HS-5 (cell line): ENCODE measurements at regions not wholly inside any gene's neighbourhood (a gene's known extent, or its start where the extent isn't known, plus 50 kb on each side); places are given as distances from the start of the nearest gene placed in this dataset.
"Not testable (repeated sequence)": the region's sequence is repeated elsewhere in the genome, so short reads cannot be mapped to it uniquely, and the experiment has no call there.

ENCODE experiments used
- DNase-seq: peaks from one replicate; pipeline ENCODE4 v3.0.0-alpha.2; 2012; ENCODE audit warnings: low read depth

GRCh38 chr6:168825226-168826077 is 384.5 kb downstream of the SMOC2 start:
- no peak for DNase-seq

- no peak for DNase-seq
Observed at GRCh38 chr6:168823397-168824212, 382.6 kb downstream of the SMOC2 start.

- no peak for DNase-seq
Observed at GRCh38 chr6:168822376-168822775, 381.4 kb downstream of the SMOC2 start.

- no peak for DNase-seq
Observed at GRCh38 chr6:168819546-168819945, 378.6 kb downstream of the SMOC2 start.

- no peak for DNase-seq
Observed at GRCh38 chr6:168817558-168818159, 376.7 kb downstream of the SMOC2 start.

GRCh38 chr6:168815229-168815628 is 374.2 kb downstream of the SMOC2 start:
- DNase-seq: no peak

- no peak for DNase-seq
Observed at GRCh38 chr6:168808232-168808631, 367.2 kb downstream of the SMOC2 start.

GRCh38 chr6:168804331-168804730 is 363.3 kb downstream of the SMOC2 start:
- DNase-seq: no peak

- no peak for DNase-seq
Observed at GRCh38 chr6:168803874-168804273, 362.9 kb downstream of the SMOC2 start.

- no peak for DNase-seq
Observed at GRCh38 chr6:168799067-168799466, 358.1 kb downstream of the SMOC2 start.

- DNase-seq: no peak
Observed at GRCh38 chr6:168796106-168796505, 355.1 kb downstream of the SMOC2 start.

GRCh38 chr6:168795611-168796010 is 354.6 kb downstream of the SMOC2 start:
- not testable (repeated sequence) for DNase-seq

- no peak for DNase-seq
Observed at GRCh38 chr6:168794491-168794890, 353.5 kb downstream of the SMOC2 start.

- DNase-seq: no peak
Observed at GRCh38 chr6:168793649-168794048, 352.7 kb downstream of the SMOC2 start.

- DNase-seq: no peak
Observed at GRCh38 chr6:168791917-168792316, 350.9 kb downstream of the SMOC2 start.

- DNase-seq: no peak
Observed at GRCh38 chr6:168789699-168790098, 348.7 kb downstream of the SMOC2 start.

GRCh38 chr6:168785720-168786511 is 344.9 kb downstream of the SMOC2 start:
- no peak for DNase-seq

GRCh38 chr6:168784426-168784825 is 343.4 kb downstream of the SMOC2 start:
- no peak for DNase-seq

GRCh38 chr6:168783720-168784119 is 342.7 kb downstream of the SMOC2 start:
- no peak for DNase-seq

- no peak for DNase-seq
Observed at GRCh38 chr6:168782187-168782751, 341.3 kb downstream of the SMOC2 start.

- no peak for DNase-seq
Observed at GRCh38 chr6:168778201-168778600, 337.2 kb downstream of the SMOC2 start.

- no peak for DNase-seq
Observed at GRCh38 chr6:168774381-168774780, 333.4 kb downstream of the SMOC2 start.
